ENCODE measurements at regions not wholly inside any gene's neighbourhood (a gene's known extent, or its start where the extent isn't known, plus 50 kb on each side); places are given as distances from the start of the nearest gene placed in this dataset.

DNA sequence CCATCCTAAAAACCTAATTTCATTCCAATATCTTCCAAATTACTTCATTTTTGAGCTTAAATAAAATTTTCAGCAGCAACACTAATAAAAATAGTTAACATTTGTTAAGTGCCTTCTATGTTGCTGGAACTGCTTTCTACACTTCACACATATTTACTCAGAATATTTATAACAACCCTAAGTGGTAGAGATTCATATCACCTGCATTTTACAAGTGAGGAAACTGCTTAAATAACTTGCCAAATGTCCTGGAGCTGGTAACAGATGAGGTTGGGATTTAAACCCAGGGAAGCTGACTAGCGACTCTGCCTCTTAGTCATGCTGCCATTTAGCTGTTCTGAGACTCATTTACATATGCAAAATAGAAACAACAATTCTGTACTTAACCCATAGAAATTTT, 86.1 kb upstream of the PBX1 start:
- Histone ChIP-seq H3K27ac (ENCODE audit: low read length) (no peak overlapping the region), H3K9me3 (ENCODE audit: control insufficient read depth, low read depth, low read length) (no peaks in the 10 kb centered on the region), H3K4me3 (ENCODE audit: low read length) (no peak overlapping the region), H3K4me1 (ENCODE audit: control insufficient read depth, low read depth, low read length) (peaks cover 4% of the 10 kb centered on the region), H3K27me3 (ENCODE audit: control insufficient read depth, insufficient read depth, low read length) (no peaks in the 10 kb centered on the region), H3K9ac (ENCODE audit: low read length) (no peak overlapping the region), H3K36me3 (ENCODE audit: control insufficient read depth, low read depth, low read length) (no peaks in the 10 kb centered on the region)

DNA sequence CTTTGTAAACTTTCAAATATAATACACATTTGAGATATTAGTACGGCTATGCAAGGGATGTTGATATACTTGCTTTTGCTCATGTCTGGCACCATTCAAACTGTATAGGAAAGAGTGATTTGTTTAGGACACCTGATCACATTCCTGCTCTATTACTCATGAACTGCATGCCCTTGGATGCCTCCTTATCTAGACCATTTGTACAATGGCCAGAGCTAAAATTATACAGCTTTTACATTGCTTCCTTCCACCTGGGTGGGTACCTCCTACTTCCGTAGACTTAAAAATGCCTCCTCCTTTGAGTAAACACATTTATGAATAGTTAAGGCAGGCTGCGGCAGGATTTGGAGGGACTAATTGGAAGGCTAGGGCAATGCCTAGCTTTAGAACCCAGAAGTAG, 85.4 kb upstream of the PBX1 start:
- no peak overlapping the region for H3K27ac ChIP-seq (ENCODE audit: low read length)
- no peak overlapping the region for H3K9ac ChIP-seq (ENCODE audit: low read length)
- H3K36me3 ChIP-seq (ENCODE audit: control insufficient read depth, low read depth, low read length), result no peaks in the 10 kb centered on the region
- H3K4me3 ChIP-seq (ENCODE audit: low read length), result no peak overlapping the region
- H3K9me3 ChIP-seq (ENCODE audit: control insufficient read depth, low read depth, low read length), result no peaks in the 10 kb centered on the region
- H3K27me3 ChIP-seq (ENCODE audit: control insufficient read depth, insufficient read depth, low read length), result no peaks in the 10 kb centered on the region
- H3K4me1 ChIP-seq (ENCODE audit: control insufficient read depth, low read depth, low read length), result peaks cover 6% of the 10 kb centered on the region

DNA sequence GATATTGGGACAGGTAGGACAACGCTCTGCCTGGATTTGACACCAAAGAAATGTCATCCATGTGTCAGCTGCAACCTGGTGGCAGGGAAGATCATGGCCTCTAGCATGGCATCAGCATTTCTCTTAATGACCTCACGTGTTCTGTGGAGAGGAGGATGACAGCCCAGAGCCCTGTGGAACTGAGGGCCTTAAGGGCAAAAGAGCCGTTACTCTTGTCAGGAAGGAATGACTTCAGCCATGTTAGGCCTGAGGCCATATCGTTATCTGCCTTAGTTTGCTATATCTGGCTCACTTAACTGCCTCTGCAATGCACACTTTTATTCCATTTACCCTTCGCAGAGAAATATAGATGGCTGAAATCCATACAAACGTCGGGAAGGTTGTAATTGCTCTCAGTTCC, 83.2 kb upstream of the PBX1 start:
- H3K4me1 ChIP-seq (ENCODE audit: control insufficient read depth, low read depth, low read length), result peaks cover 6% of the 10 kb centered on the region
- no peak overlapping the region for H3K27ac ChIP-seq (ENCODE audit: low read length)
- H3K9ac ChIP-seq (ENCODE audit: low read length), result no peak overlapping the region
- H3K9me3 ChIP-seq (ENCODE audit: control insufficient read depth, low read depth, low read length), result no peaks in the 10 kb centered on the region
- no peaks in the 10 kb centered on the region for H3K27me3 ChIP-seq (ENCODE audit: control insufficient read depth, insufficient read depth, low read length)
- no peak overlapping the region for H3K4me3 ChIP-seq (ENCODE audit: low read length)
- no peaks in the 10 kb centered on the region for H3K36me3 ChIP-seq (ENCODE audit: control insufficient read depth, low read depth, low read length)

DNA sequence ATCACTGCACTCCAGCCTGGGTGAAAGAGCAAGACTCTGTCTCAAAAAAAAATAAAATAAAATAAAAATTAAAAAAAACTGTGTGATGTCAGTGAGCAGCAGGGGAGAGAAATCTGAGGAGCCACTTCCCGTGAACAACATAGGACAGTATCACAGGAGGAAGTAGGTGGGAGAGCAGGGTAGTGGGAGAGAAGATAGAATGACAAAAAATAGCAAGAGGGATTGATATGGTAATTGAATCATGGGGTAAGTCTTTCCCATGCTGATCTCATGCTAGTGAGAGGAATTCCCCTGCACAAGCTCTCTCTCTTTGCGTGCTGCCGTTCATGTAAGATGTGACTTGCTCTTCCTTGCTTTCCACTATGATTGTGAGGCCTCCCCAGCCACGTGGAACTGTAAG, 81.6 kb upstream of the PBX1 start:
- Histone ChIP-seq H3K4me1 (ENCODE audit: control insufficient read depth, low read depth, low read length) (peaks cover 6% of the 10 kb centered on the region), H3K9me3 (ENCODE audit: control insufficient read depth, low read depth, low read length) (no peaks in the 10 kb centered on the region), H3K9ac (ENCODE audit: low read length) (peak overlapping the region; percentile 34), H3K4me3 (ENCODE audit: low read length) (peak overlapping the region; percentile 30), H3K27ac (ENCODE audit: low read length) (peak overlapping the region; percentile 84), H3K27me3 (ENCODE audit: control insufficient read depth, insufficient read depth, low read length) (no peaks in the 10 kb centered on the region), H3K36me3 (ENCODE audit: control insufficient read depth, low read depth, low read length) (no peaks in the 10 kb centered on the region)

DNA sequence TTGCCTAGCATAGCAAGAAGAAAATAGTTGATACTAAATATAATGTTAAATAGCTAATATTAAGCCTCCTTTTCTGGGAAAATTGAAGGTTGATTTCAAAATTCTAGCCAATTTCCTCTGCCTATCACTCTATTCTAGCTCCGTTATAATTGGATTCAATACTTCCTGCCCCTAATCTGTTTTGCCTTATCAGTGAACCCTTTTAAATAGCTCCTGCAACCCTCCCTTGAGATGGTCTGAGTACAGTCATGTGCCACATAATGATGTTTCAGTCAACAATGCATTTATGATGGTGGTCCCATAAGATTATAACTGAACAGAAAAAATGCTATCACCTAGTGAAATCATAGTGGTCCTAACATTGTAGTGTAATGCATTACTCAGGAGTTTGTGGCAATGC, 79.7 kb upstream of the PBX1 start:
- H3K36me3 ChIP-seq (ENCODE audit: control insufficient read depth, low read depth, low read length), result no peaks in the 10 kb centered on the region
- H3K27ac ChIP-seq (ENCODE audit: low read length), result no peak overlapping the region
- no peak overlapping the region for H3K4me3 ChIP-seq (ENCODE audit: low read length)
- no peak overlapping the region for H3K9ac ChIP-seq (ENCODE audit: low read length)
- no peaks in the 10 kb centered on the region for H3K27me3 ChIP-seq (ENCODE audit: control insufficient read depth, insufficient read depth, low read length)
- H3K9me3 ChIP-seq (ENCODE audit: control insufficient read depth, low read depth, low read length), result no peaks in the 10 kb centered on the region
- H3K4me1 ChIP-seq (ENCODE audit: control insufficient read depth, low read depth, low read length), result peaks cover 6% of the 10 kb centered on the region

DNA sequence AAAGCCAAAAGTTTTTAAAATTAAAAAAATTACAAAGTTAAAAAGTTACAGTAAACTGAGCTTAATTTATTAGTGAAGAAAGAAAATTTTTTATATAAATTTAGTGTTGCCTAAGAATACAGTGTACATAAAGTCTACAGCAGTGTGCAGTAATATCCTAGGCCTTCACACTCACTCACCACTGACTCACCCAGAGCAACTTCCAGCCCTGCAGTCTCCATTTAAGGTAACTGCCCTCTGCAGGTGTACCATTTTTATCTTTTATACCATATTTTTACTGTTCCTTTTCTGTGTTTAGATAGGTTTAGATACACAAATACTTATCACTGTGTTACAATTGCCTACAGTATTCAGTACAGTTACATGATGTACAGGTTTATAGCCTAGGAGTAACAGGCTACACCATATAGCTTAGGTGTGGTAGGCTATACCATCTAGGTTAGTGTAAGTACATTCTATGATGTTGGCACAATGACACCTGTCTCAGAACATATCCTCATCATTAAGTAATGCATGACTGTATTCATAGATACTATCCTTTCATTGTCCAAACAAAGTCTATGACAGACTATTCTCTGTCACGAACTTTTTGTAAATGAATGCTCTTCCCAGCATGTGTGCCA, 78.6 kb upstream of the PBX1 start:
- Histone ChIP-seq H3K9ac (ENCODE audit: low read length) (no peak overlapping the region), H3K27ac (ENCODE audit: low read length) (no peak overlapping the region), H3K36me3 (ENCODE audit: control insufficient read depth, low read depth, low read length) (no peaks in the 10 kb centered on the region)

DNA sequence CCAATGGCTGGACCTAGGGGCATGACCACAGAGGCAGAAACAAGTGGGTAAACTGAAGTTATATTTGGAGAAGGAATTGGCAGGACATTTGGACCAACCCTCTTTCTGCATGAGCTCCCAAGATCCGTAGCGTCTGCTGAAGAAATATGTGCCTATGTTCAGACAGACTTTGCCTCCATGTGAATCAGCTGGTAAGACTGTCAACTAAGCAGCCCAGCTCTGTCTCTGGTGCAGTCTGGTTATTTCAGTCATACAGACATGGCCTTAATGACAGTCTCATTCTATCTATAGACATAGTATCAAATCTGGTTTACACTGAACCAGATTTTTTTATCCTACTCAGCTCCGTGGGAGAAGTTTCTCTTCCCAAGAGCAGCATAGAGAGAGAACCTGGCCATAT, 63.1 kb upstream of the PBX1 start:
- no peaks in the 10 kb centered on the region for H3K36me3 ChIP-seq (ENCODE audit: control insufficient read depth, low read depth, low read length)
- H3K27ac ChIP-seq (ENCODE audit: low read length), result no peak overlapping the region
- H3K9ac ChIP-seq (ENCODE audit: low read length), result no peak overlapping the region
- no peaks in the 10 kb centered on the region for H3K27me3 ChIP-seq (ENCODE audit: control insufficient read depth, insufficient read depth, low read length)
- no peaks in the 10 kb centered on the region for H3K9me3 ChIP-seq (ENCODE audit: control insufficient read depth, low read depth, low read length)
- no peaks in the 10 kb centered on the region for H3K4me1 ChIP-seq (ENCODE audit: control insufficient read depth, low read depth, low read length)
- H3K4me3 ChIP-seq (ENCODE audit: low read length), result no peak overlapping the region

More for the DNA sequence above, 78.6 kb upstream of the PBX1 start:
- H3K4me3 ChIP-seq (ENCODE audit: low read length), result no peak overlapping the region
- H3K4me1 ChIP-seq (ENCODE audit: control insufficient read depth, low read depth, low read length), result peaks cover 11% of the 10 kb centered on the region
- H3K9me3 ChIP-seq (ENCODE audit: control insufficient read depth, low read depth, low read length), result no peaks in the 10 kb centered on the region
- no peaks in the 10 kb centered on the region for H3K27me3 ChIP-seq (ENCODE audit: control insufficient read depth, insufficient read depth, low read length)

DNA sequence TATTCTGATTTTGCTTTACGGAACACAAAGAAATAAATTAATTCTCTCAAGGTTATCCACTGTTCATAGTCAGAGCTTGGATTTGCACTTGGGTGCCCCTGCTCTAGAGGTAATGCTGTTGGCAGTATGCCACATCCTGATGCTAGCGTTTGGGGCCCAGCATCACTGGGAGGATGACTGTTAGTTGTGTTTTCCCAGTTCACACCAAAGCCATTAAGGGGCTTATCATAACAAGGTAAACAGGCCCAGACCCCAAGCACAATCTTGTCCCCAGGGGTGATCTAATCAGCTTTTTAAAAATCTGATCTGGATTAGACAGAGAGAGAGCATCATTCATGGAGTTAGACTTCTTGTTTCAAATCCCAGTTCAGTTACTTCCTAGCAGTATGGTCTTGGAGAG, 60.2 kb upstream of the PBX1 start:
- H3K36me3 ChIP-seq (ENCODE audit: control insufficient read depth, low read depth, low read length), result no peaks in the 10 kb centered on the region
- H3K4me1 ChIP-seq (ENCODE audit: control insufficient read depth, low read depth, low read length), result no peaks in the 10 kb centered on the region
- no peak overlapping the region for H3K9ac ChIP-seq (ENCODE audit: low read length)
- no peak overlapping the region for H3K4me3 ChIP-seq (ENCODE audit: low read length)
- H3K27me3 ChIP-seq (ENCODE audit: control insufficient read depth, insufficient read depth, low read length), result no peaks in the 10 kb centered on the region
- no peaks in the 10 kb centered on the region for H3K9me3 ChIP-seq (ENCODE audit: control insufficient read depth, low read depth, low read length)
- no peak overlapping the region for H3K27ac ChIP-seq (ENCODE audit: low read length)

DNA sequence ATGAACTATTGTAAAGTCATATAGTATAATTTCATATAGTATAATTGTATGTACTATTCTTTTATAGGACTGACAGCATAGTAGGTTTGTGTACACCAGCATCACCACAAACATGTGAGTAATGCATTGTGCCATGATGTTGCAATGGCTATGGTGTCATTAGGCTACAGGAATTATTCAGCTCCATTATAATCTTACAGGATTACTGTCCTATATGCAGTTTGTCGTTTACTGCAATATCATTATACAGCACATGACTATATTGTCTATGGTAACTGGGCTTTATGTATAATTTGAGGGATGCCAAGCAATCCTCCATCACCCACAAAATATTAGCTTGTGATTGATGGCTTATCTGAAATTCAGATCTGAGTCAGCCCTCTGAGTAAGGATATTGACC, 54.2 kb upstream of the PBX1 start:
- Histone ChIP-seq H3K27me3 (ENCODE audit: control insufficient read depth, insufficient read depth, low read length) (no peaks in the 10 kb centered on the region), H3K4me1 (ENCODE audit: control insufficient read depth, low read depth, low read length) (peaks cover 5% of the 10 kb centered on the region), H3K4me3 (ENCODE audit: low read length) (no peak overlapping the region), H3K27ac (ENCODE audit: low read length) (no peak overlapping the region), H3K36me3 (ENCODE audit: control insufficient read depth, low read depth, low read length) (no peaks in the 10 kb centered on the region), H3K9me3 (ENCODE audit: control insufficient read depth, low read depth, low read length) (no peaks in the 10 kb centered on the region), H3K9ac (ENCODE audit: low read length) (no peak overlapping the region)

All from iPS-18a (cell line).